HG03066 (cell line): ENCODE measurements at regions not wholly inside any gene's neighbourhood (a gene's known extent, or its start where the extent isn't known, plus 50 kb on each side); places are given as distances from the start of the nearest gene placed in this dataset.
A peak's percentile ranks its signal among the peaks of the same experiment; 100 is the strongest.
"Not testable (repeated sequence)": the region's sequence is repeated elsewhere in the genome, so short reads cannot be mapped to it uniquely, and the experiment has no call there.

Source experiments
- ATAC-seq: cut with Tn5 transposase; IDR thresholded peaks from one replicate; pipeline ENCODE4 v1.9.1; 2021; ENCODE audit warnings: low read depth; ENCODE audit not compliant: unreplicated experiment

- ATAC-seq: no peak
Measured at GRCh38 chr18:59057493-59057795, 82.2 kb upstream of the SEC11C start.

- no peak for ATAC-seq
Measured at GRCh38 chr18:59057969-59058368, 81.7 kb upstream of the SEC11C start.

- ATAC-seq: no peak
Measured at GRCh38 chr18:59059140-59059539, 80.5 kb upstream of the SEC11C start.

- no peak for ATAC-seq
Measured at GRCh38 chr18:59060551-59060950, 79.1 kb upstream of the SEC11C start.

GRCh38 chr18:59061914-59062642, 77.6 kb upstream of the SEC11C start:
- ATAC-seq: no peak

GRCh38 chr18:59062643-59063006, 77.1 kb upstream of the SEC11C start:
- no peak for ATAC-seq

GRCh38 chr18:59063300-59063906, 76.3 kb upstream of the SEC11C start:
- no peak for ATAC-seq

GRCh38 chr18:59063912-59064311, 75.8 kb upstream of the SEC11C start:
- no peak for ATAC-seq

- ATAC-seq: no peak
Measured at GRCh38 chr18:59065684-59066083, 74.0 kb upstream of the SEC11C start.

- ATAC-seq: no peak
Measured at GRCh38 chr18:59067873-59068272, 71.8 kb upstream of the SEC11C start.

- no peak for ATAC-seq
Measured at GRCh38 chr18:59068276-59069071, 71.2 kb upstream of the SEC11C start.

- ATAC-seq: peak; percentile 62
Measured at GRCh38 chr18:59070181-59070912, 69.3 kb upstream of the SEC11C start.

- peak; percentile 52 for ATAC-seq
Measured at GRCh38 chr18:59072727-59073421, 66.8 kb upstream of the SEC11C start.

GRCh38 chr18:59075923-59076322, 63.8 kb upstream of the SEC11C start:
- ATAC-seq: no peak

GRCh38 chr18:59079264-59079663, 60.4 kb upstream of the SEC11C start:
- ATAC-seq: no peak

- ATAC-seq: not testable (repeated sequence)
Measured at GRCh38 chr18:59079687-59080501, 59.8 kb upstream of the SEC11C start.

- no peak for ATAC-seq
Measured at GRCh38 chr18:59083136-59083818, 56.4 kb upstream of the SEC11C start.

- ATAC-seq: no peak
Measured at GRCh38 chr18:59085126-59085794, 54.4 kb upstream of the SEC11C start.

- ATAC-seq: no peak
Measured at GRCh38 chr18:59085797-59086196, 53.9 kb upstream of the SEC11C start.
